H1 (cell line): ENCODE measurements at regions not wholly inside any gene's neighbourhood (a gene's known extent, or its start where the extent isn't known, plus 50 kb on each side); places are given as distances from the start of the nearest gene placed in this dataset.

ENCODE experiments used
- CTCF ChIA-PET: fragments of 300-600 bp; sonication (Branson Sonifier 250); formaldehyde crosslinking; loops from one replicate; lab custom pipeline; 2021; ENCODE audit not compliant: partially characterized antibody; lab: Charles Lee
- POLR2A ChIA-PET: fragments of 300-600 bp; sonication (Branson Sonifier 250); formaldehyde crosslinking; loops from one replicate; lab custom pipeline; 2021; ENCODE audit warnings: inconsistent platforms; ENCODE audit not compliant: partially characterized antibody; lab: Charles Lee
- DNase-seq, 2 experiments: peaks; one replicate each; pipeline versions ENCODE4 v3.0.0 to v3.0.0-alpha.2; 2010 to 2022; ENCODE audit warnings: low spot score in 2 of 2, low read depth in 1 of 2, mixed read lengths in 1 of 2
- FAIRE-seq: peaks from 2 replicates; lab custom pipeline; 2011; peaks lifted over from hg19 to GRCh38; lab: Jason Lieb, UNC
- H2AFZ ChIP-seq: 2 replicates; pipeline ENCODE4 v1.8.1; 2012; ENCODE audit warnings: low read length, inconsistent platforms
- H2AK5ac ChIP-seq: 2 replicates; pipeline ENCODE4 v1.6.1; 2013; ENCODE audit warnings: low read depth, low read length
- H2BK120ac ChIP-seq: replicated peaks from 2 replicates; pipeline ENCODE3; 2013; ENCODE audit warnings: low read depth, low read length, inconsistent platforms
- H2BK12ac ChIP-seq: 2 replicates; pipeline ENCODE4 v1.6.1; 2013; ENCODE audit warnings: low read depth, low read length
- H2BK15ac ChIP-seq: 2 replicates; pipeline ENCODE4 v1.6.1; 2013; ENCODE audit warnings: low read length
- H2BK20ac ChIP-seq: 2 replicates; pipeline ENCODE4 v1.6.1; 2013; ENCODE audit warnings: low read length
- H2BK5ac ChIP-seq: 2 replicates; pipeline ENCODE4 v1.6.1; 2013; ENCODE audit warnings: low read depth, low read length
- H3K14ac ChIP-seq: 2 replicates; pipeline ENCODE4 v1.6.1; 2013; ENCODE audit warnings: inconsistent platforms; ENCODE audit not compliant: insufficient read length
- H3K18ac ChIP-seq: 2 replicates; pipeline ENCODE4 v1.6.1; 2013; ENCODE audit warnings: low read length; ENCODE audit errors: extremely low read depth
- H3K23ac ChIP-seq: 2 replicates; pipeline ENCODE4 v1.6.1; 2013; ENCODE audit warnings: inconsistent platforms; ENCODE audit not compliant: insufficient read length
- H3K23me2 ChIP-seq: 2 replicates; pipeline ENCODE4 v1.6.1; 2013; ENCODE audit warnings: low read depth, low read length
- H3K27ac ChIP-seq: 2 replicates; pipeline ENCODE4 v1.6.1; 2011; ENCODE audit warnings: low read depth, low read length, inconsistent platforms
- H3K27me3 ChIP-seq, 4 experiments: replicated peaks in 1 of 4; 1 replicate in 1 of 4; 2 replicates in 3 of 4; pipeline versions ENCODE4 v1.6.1 to v1.8.1; 2011 to 2013; ENCODE audit warnings: low read length in 3 of 4, mild to moderate bottlenecking in 3 of 4, inconsistent platforms in 2 of 4, mixed read lengths in 2 of 4, moderate library complexity in 1 of 4; ENCODE audit not compliant: control insufficient read depth in 3 of 4, insufficient read depth in 3 of 4; ENCODE audit errors: extremely low read depth in 1 of 4
- H3K36me3 ChIP-seq, 4 experiments: 2 replicates each; pipeline versions ENCODE4 v1.6.1 to v1.8.1; 2011 to 2013; ENCODE audit warnings: mild to moderate bottlenecking in 4 of 4, low read length in 3 of 4, moderate library complexity in 2 of 4, control low read depth in 1 of 4, inconsistent platforms in 1 of 4; ENCODE audit not compliant: insufficient read depth in 4 of 4, control insufficient read depth in 2 of 4
- H3K4ac ChIP-seq: replicated peaks from 2 replicates; pipeline ENCODE3; 2013; ENCODE audit warnings: low read length, low read depth, mixed read lengths, inconsistent platforms; ENCODE audit not compliant: insufficient read length
- H3K4me1 ChIP-seq, 4 experiments: replicated peaks in 1 of 4; 1 replicate in 1 of 4; 2 replicates in 3 of 4; pipeline versions ENCODE4 v1.6.1 to v1.8.1; 2011 to 2013; ENCODE audit warnings: low read length in 3 of 4, inconsistent platforms in 2 of 4, mixed read lengths in 1 of 4; ENCODE audit not compliant: insufficient read depth in 4 of 4, control insufficient read depth in 3 of 4
- H3K4me2 ChIP-seq, 2 experiments: 2 replicates each; pipeline versions ENCODE4 v1.6.1 to v1.8.1; 2011 to 2013; ENCODE audit warnings: low read depth in 2 of 2, low read length in 2 of 2, control low read depth in 1 of 2, inconsistent platforms in 1 of 2, mild to moderate bottlenecking in 1 of 2; ENCODE audit not compliant: insufficient read depth in 1 of 2
- H3K4me3 ChIP-seq, 4 experiments: fragments of 200-600, 300-600 bp in 1 of 4; sonication (generic), shearing (Covaris generic), sonication (Bioruptor Twin) in 1 of 4; 2 replicates each; pipeline versions ENCODE4 v1.5.1 to v1.8.1; 2011 to 2016; ENCODE audit warnings: low read length in 4 of 4, low read depth in 3 of 4, control low read depth in 2 of 4, inconsistent platforms in 2 of 4, mild to moderate bottlenecking in 2 of 4, mixed read lengths in 1 of 4, moderate library complexity in 1 of 4; ENCODE audit not compliant: insufficient read depth in 2 of 4; ENCODE audit errors: extremely low read depth in 1 of 4
- H3K56ac ChIP-seq: replicated peaks from 2 replicates; pipeline ENCODE3; 2013; ENCODE audit warnings: low read depth, mild to moderate bottlenecking, mixed read lengths, low read length, inconsistent platforms; ENCODE audit not compliant: insufficient read length
- H3K79me1 ChIP-seq: 2 replicates; pipeline ENCODE4 v1.6.1; 2013; ENCODE audit warnings: low read depth, low read length, control low read depth
- H3K79me2 ChIP-seq, 2 experiments: 2 replicates each; pipeline versions ENCODE4 v1.6.1 to v1.8.1; 2012 to 2013; ENCODE audit warnings: low read length in 2 of 2, mild to moderate bottlenecking in 2 of 2, inconsistent platforms in 1 of 2; ENCODE audit not compliant: insufficient read depth in 2 of 2, control insufficient read depth in 1 of 2
- H3K9ac ChIP-seq, 4 experiments: replicated peaks in 1 of 4; 1 replicate in 1 of 4; 2 replicates in 3 of 4; pipeline versions ENCODE4 v1.6.1 to v1.8.1; 2011 to 2013; ENCODE audit warnings: low read depth in 3 of 4, low read length in 3 of 4, control low read depth in 2 of 4, mild to moderate bottlenecking in 2 of 4, moderate library complexity in 2 of 4, inconsistent platforms in 1 of 4; ENCODE audit errors: extremely low read depth in 1 of 4
- H3K9me3 ChIP-seq, 2 experiments: 2 replicates each; pipeline versions ENCODE4 v1.6.1 to v1.8.1; 2012 to 2013; ENCODE audit warnings: mild to moderate bottlenecking in 2 of 2, moderate library complexity in 2 of 2, control low read depth in 1 of 2, inconsistent platforms in 1 of 2, low read depth in 1 of 2, low read length in 1 of 2, mixed read lengths in 1 of 2; ENCODE audit not compliant: insufficient read depth in 2 of 2
- H4K20me1 ChIP-seq, 2 experiments: replicated peaks in 1 of 2; 2 replicates each; pipeline versions ENCODE3 to v1.8.1; 2011 to 2013; ENCODE audit warnings: inconsistent platforms in 2 of 2, low read length in 2 of 2, mild to moderate bottlenecking in 1 of 2; ENCODE audit not compliant: insufficient read depth in 2 of 2, control insufficient read depth in 1 of 2
- H4K5ac ChIP-seq: 2 replicates; pipeline ENCODE4 v1.6.1; 2013; ENCODE audit warnings: low read length, low read depth, mixed read lengths, inconsistent platforms; ENCODE audit not compliant: insufficient read length
- H4K8ac ChIP-seq: 2 replicates; pipeline ENCODE4 v1.8.0; 2013; ENCODE audit warnings: mild to moderate bottlenecking, moderate library complexity, low read length, inconsistent platforms; ENCODE audit not compliant: insufficient read depth; ENCODE audit errors: extremely low read depth
- H4K91ac ChIP-seq: replicated peaks from 2 replicates; pipeline ENCODE3; 2013; ENCODE audit warnings: low read length, mixed read lengths, inconsistent platforms; ENCODE audit not compliant: insufficient read length
- ATF3 ChIP-seq: IDR thresholded peaks from 2 replicates; pipeline ENCODE4 v1.6.1; 2011; ENCODE audit warnings: low read depth, mild to moderate bottlenecking, low read length; ENCODE audit not compliant: insufficient read depth
- BCL11A ChIP-seq, 2 experiments: IDR thresholded peaks; one replicate each; pipeline ENCODE4 v1.6.1; 2011; ENCODE audit warnings: low read depth in 2 of 2, low read length in 2 of 2, mild to moderate bottlenecking in 2 of 2
- CHD2 ChIP-seq: IDR thresholded peaks from 2 replicates; pipeline ENCODE4 v1.6.1; 2012; ENCODE audit warnings: low read length, improper control_type of control experiment
- KDM5A ChIP-seq: fragments of 200-600 bp; IDR thresholded peaks from 2 replicates; pipeline ENCODE4 v1.7.1; 2012; ENCODE audit warnings: mild to moderate bottlenecking, low read length, inconsistent platforms, mixed read lengths
- NANOG ChIP-seq: IDR thresholded peaks from 2 replicates; pipeline ENCODE4 v1.6.1; 2011; ENCODE audit warnings: low read length, low read depth, mild to moderate bottlenecking, inconsistent platforms; ENCODE audit not compliant: insufficient read depth, poor library complexity, severe bottlenecking
- POU5F1 ChIP-seq: IDR thresholded peaks from 2 replicates; pipeline ENCODE4 v1.6.1; 2011; ENCODE audit warnings: low read depth, mild to moderate bottlenecking, low read length, moderate library complexity
- RFX5 ChIP-seq: IDR thresholded peaks from 2 replicates; pipeline ENCODE4 v1.6.1; 2011; ENCODE audit warnings: low read depth, low read length, improper control_type of control experiment, borderline replicate concordance
- RXRA ChIP-seq: IDR thresholded peaks from 2 replicates; pipeline ENCODE4 v1.6.1; 2011; ENCODE audit warnings: low read depth, mild to moderate bottlenecking, low read length, moderate library complexity; ENCODE audit not compliant: insufficient read depth
- SIX5 ChIP-seq: IDR thresholded peaks from 2 replicates; pipeline ENCODE4 v1.6.1; 2011; ENCODE audit warnings: mild to moderate bottlenecking, low read depth, low read length
- SUZ12 ChIP-seq: fragments of 200-600 bp; sonication (generic); IDR thresholded peaks from 2 replicates; pipeline ENCODE4 v1.6.1; 2012; ENCODE audit warnings: mild to moderate bottlenecking, inconsistent platforms, low read length, moderate library complexity, mixed read lengths
- TAF1 ChIP-seq: IDR thresholded peaks from 2 replicates; pipeline ENCODE4 v1.6.1; 2011; ENCODE audit warnings: mild to moderate bottlenecking, low read depth, low read length
- USF2 ChIP-seq: IDR thresholded peaks from 2 replicates; pipeline ENCODE4 v1.6.1; 2011; ENCODE audit warnings: low read length, improper control_type of control experiment
- ZNF274 ChIP-seq: IDR thresholded peaks from 2 replicates; pipeline ENCODE4 v1.7.0; 2012; ENCODE audit warnings: low read length, borderline replicate concordance; ENCODE audit errors: extremely low read depth
- WGBS, 2 experiments: shearing (Covaris generic) in 1 of 2; methylation state at CpG; one replicate each; pipeline versions ENCODE4 v1.1.6 to v1.1.7; 2013 to 2015; ENCODE audit warnings: low lambda C conversion rate in 2 of 2, mixed read lengths in 2 of 2, inconsistent platforms in 1 of 2, low coverage in 1 of 2, missing lambda C conversion rate in 1 of 2; ENCODE audit not compliant: insufficient replicate concordance in 2 of 2, insufficient coverage in 1 of 2, insufficient read length in 1 of 2; ENCODE audit errors: extremely low coverage in 1 of 2, missing lambda C conversion rate in 1 of 2; 5-methylcytosine and 5-hydroxymethylcytosine counted together

- no peak overlapping the region for H2AFZ ChIP-seq
- TF ChIP-seq CHD2 (no peak), TAF1 (no peak), BCL11A (IDR thresholded peaks at IDR 0.05; ENCODE audit: low read depth in 2 of 2, low read length in 2 of 2) (no peak), NANOG (no peak), KDM5A (no peak), ZNF274 (no peak), RXRA (no peak), SUZ12 (no peak), SIX5 (no peak), RFX5 (no peak), POU5F1 (no peak), ATF3 (no peak), USF2 (no peak)
Observed at GRCh38 chr4:137740141-137740540, 207.8 kb upstream of the PCDH18 start.

More at GRCh38 chr4:137740141-137740540, 207.8 kb upstream of the PCDH18 start:
- Histone ChIP-seq H2BK120ac (no peak overlapping the region), H3K27ac (no peak overlapping the region), H3K14ac (no peak overlapping the region), H2BK15ac (no peak overlapping the region), H4K20me1 (no peaks in the 10 kb centered on the region), H3K27me3 (no peaks in the 10 kb centered on the region), H3K79me2 (no peaks in the 10 kb centered on the region), H4K91ac (no peak overlapping the region), H3K36me3 (no peaks in the 10 kb centered on the region), H3K9ac (no peak overlapping the region), H2BK20ac (no peak overlapping the region), H3K4me2 (no peak overlapping the region), H2AK5ac (no peak overlapping the region), H3K79me1 (no peaks in the 10 kb centered on the region), H3K18ac (no peak overlapping the region), H3K4me3 (no peak overlapping the region), H3K4ac (no peak overlapping the region), H3K9me3 (no peaks in the 10 kb centered on the region), H4K5ac (no peak overlapping the region), H3K23ac (no peak overlapping the region), H4K8ac (no peak overlapping the region), H3K56ac (no peak overlapping the region), H3K4me1 (no peaks in the 10 kb centered on the region), H2BK5ac (no peak overlapping the region), H2BK12ac (no peak overlapping the region), H3K23me2 (no peaks in the 10 kb centered on the region)
- no peak for DNase-seq
- POLR2A ChIA-PET: interaction anchor here (0.9 kb wide), 1 partner anchor 44 kb away, joined by 3 read pairs; no protein-coding TSS in a partner anchor
- WGBS, 2 experiments: 88% methylated on average over 1 of the region's 1 CpG; no CpG with 5 or more reads in 1 of the 2 experiments
- CTCF ChIA-PET: no interaction called here
- no peak for FAIRE-seq
